MM.1S (cell line): ENCODE measurements at regions not wholly inside any gene's neighbourhood (a gene's known extent, or its start where the extent isn't known, plus 50 kb on each side); places are given as distances from the start of the nearest gene placed in this dataset.
"Not testable (repeated sequence)": the region's sequence is repeated elsewhere in the genome, so short reads cannot be mapped to it uniquely, and the experiment has no call there.

Experiments used
- DNase-seq: peaks from one replicate; pipeline ENCODE4 v3.0.0-alpha.2; 2015
- H2AFZ ChIP-seq: fragments of 300-600 bp; sonication (generic); 2 replicates; pipeline ENCODE4 v1.6.0; 2016; ENCODE audit warnings: antibody characterized with exemption, low read length
- H3F3A ChIP-seq: fragments of 300-600 bp; sonication (generic); 2 replicates; pipeline ENCODE4 v1.6.1; 2016; ENCODE audit warnings: mild to moderate bottlenecking, antibody characterized with exemption, low read length, moderate library complexity, mixed read lengths; ENCODE audit not compliant: insufficient read depth
- H3K27ac ChIP-seq: fragments of 300-600 bp; sonication (generic); 2 replicates; pipeline ENCODE4 v1.5.1; 2016; ENCODE audit warnings: mild to moderate bottlenecking, low read length
- H3K27me3 ChIP-seq: fragments of 300-600 bp; sonication (generic); replicated peaks from 2 replicates; pipeline ENCODE4 v1.6.0; 2016; ENCODE audit warnings: low read length; ENCODE audit not compliant: insufficient read depth
- H3K36me3 ChIP-seq: fragments of 300-600 bp; sonication (generic); replicated peaks from 2 replicates; pipeline ENCODE4 v1.6.1; 2016; ENCODE audit warnings: mild to moderate bottlenecking, low read length, mixed read lengths; ENCODE audit not compliant: insufficient read depth
- H3K4me1 ChIP-seq: fragments of 300-600 bp; sonication (generic); 2 replicates; pipeline ENCODE4 v1.6.1; 2016; ENCODE audit warnings: low read length, mixed read lengths
- H3K4me2 ChIP-seq: fragments of 300-600 bp; sonication (generic); 2 replicates; pipeline ENCODE4 v1.6.0; 2016; ENCODE audit warnings: low read depth, low read length
- H3K4me3 ChIP-seq: fragments of 300-600 bp; sonication (generic); 2 replicates; pipeline ENCODE4 v1.5.1; 2016; ENCODE audit warnings: low read length, mixed read lengths
- H3K79me2 ChIP-seq: fragments of 300-600 bp; sonication (generic); 2 replicates; pipeline ENCODE4 v1.6.1; 2016; ENCODE audit warnings: mixed run types, low read length, mixed read lengths
- H3K9ac ChIP-seq: fragments of 300-600 bp; sonication (generic); 2 replicates; pipeline ENCODE4 v1.6.1; 2016; ENCODE audit warnings: low read length, mixed read lengths
- H3K9me2 ChIP-seq: fragments of 300-600 bp; sonication (generic); replicated peaks from 2 replicates; pipeline ENCODE4 v1.6.1; 2016; ENCODE audit warnings: mild to moderate bottlenecking, low read length, mixed read lengths; ENCODE audit not compliant: insufficient read depth
- H3K9me3 ChIP-seq: fragments of 300-600 bp; sonication (generic); replicated peaks from 2 replicates; pipeline ENCODE4 v1.6.1; 2016; ENCODE audit warnings: mild to moderate bottlenecking, low read length, mixed read lengths; ENCODE audit not compliant: insufficient read depth
- H4K20me1 ChIP-seq: fragments of 300-600 bp; sonication (generic); 2 replicates; pipeline ENCODE4 v1.6.1; 2016; ENCODE audit warnings: mild to moderate bottlenecking, low read length, moderate library complexity, mixed read lengths; ENCODE audit not compliant: insufficient read depth
- EZH2 ChIP-seq: fragments of 300-600 bp; sonication (generic); optimal IDR thresholded peaks from 2 replicates; pipeline ENCODE3; 2017; ENCODE audit warnings: low read depth, mild to moderate bottlenecking, antibody characterized with exemption, low read length, mixed read lengths
- EZH2phosphoT487 ChIP-seq: fragments of 300-600 bp; sonication (generic); IDR thresholded peaks from 2 replicates; pipeline ENCODE4 v1.6.1; 2018; ENCODE audit warnings: antibody characterized with exemption, low read length
- TF ChIP-seq, protein P1 (sequence below): fragments of 300-600 bp; sonication (generic); IDR thresholded peaks from 2 replicates; pipeline ENCODE4 v1.5.1; 2016; ENCODE audit warnings: antibody characterized with exemption, low read length, mixed read lengths

DNA sequence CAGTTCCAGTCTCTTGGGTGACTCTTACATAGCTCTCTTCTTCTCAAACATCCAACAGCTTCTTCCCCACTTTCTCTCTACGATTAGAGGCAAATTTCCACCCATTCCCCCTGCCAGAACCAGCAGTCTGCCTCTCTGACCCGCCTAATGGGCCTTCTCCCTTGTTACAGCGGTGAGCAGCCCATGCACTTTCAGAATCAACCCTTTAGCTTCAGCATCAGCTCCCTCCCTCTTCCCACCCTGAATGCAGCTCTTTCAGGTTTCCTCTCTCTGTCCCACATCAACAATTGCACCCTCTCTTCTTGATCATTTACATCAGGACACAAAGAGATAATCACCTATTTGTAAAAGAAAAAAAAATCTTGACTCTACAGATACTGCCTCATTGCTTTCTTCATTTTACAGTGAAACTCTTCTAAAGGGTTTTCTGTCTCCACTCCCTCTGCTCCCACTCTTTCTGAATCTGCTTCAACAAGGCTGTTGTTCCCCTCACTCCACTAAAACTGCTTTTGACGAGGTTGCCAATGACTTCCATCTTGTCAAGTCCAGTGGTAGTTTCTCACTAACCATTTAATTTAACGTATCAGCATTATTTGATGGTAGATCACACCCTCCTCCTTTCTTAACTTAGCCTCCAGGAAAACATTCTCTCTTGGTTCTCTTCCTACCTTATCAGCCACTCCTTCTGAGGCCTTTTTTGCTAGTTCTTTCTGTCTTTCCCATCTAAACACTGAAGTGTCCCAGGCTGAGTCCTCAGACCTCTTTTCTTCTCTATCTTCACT, 106.6 kb downstream of the NPY start:
- H3K4me2 ChIP-seq: no peak overlapping the region
- H3K36me3 ChIP-seq: no peaks in the 10 kb centered on the region
- no peak overlapping the region for H3K9ac ChIP-seq
- H2AFZ ChIP-seq: no peak overlapping the region
- no peaks in the 10 kb centered on the region for H3K9me3 ChIP-seq
- no peaks in the 10 kb centered on the region for H3K27me3 ChIP-seq
- TF ChIP-seq EZH2phosphoT487 (no peak), EZH2 (no peak)
- TF ChIP-seq, protein P1, sequence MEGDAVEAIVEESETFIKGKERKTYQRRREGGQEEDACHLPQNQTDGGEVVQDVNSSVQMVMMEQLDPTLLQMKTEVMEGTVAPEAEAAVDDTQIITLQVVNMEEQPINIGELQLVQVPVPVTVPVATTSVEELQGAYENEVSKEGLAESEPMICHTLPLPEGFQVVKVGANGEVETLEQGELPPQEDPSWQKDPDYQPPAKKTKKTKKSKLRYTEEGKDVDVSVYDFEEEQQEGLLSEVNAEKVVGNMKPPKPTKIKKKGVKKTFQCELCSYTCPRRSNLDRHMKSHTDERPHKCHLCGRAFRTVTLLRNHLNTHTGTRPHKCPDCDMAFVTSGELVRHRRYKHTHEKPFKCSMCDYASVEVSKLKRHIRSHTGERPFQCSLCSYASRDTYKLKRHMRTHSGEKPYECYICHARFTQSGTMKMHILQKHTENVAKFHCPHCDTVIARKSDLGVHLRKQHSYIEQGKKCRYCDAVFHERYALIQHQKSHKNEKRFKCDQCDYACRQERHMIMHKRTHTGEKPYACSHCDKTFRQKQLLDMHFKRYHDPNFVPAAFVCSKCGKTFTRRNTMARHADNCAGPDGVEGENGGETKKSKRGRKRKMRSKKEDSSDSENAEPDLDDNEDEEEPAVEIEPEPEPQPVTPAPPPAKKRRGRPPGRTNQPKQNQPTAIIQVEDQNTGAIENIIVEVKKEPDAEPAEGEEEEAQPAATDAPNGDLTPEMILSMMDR: no peak
- no peaks in the 10 kb centered on the region for H3F3A ChIP-seq
- H3K79me2 ChIP-seq: no peaks in the 10 kb centered on the region
- H3K4me3 ChIP-seq: no peak overlapping the region
- H3K9me2 ChIP-seq: no peaks in the 10 kb centered on the region
- H3K4me1 ChIP-seq: no peaks in the 10 kb centered on the region
- no peak overlapping the region for H3K27ac ChIP-seq
- H4K20me1 ChIP-seq: no peaks in the 10 kb centered on the region
- no peak for DNase-seq

DNA sequence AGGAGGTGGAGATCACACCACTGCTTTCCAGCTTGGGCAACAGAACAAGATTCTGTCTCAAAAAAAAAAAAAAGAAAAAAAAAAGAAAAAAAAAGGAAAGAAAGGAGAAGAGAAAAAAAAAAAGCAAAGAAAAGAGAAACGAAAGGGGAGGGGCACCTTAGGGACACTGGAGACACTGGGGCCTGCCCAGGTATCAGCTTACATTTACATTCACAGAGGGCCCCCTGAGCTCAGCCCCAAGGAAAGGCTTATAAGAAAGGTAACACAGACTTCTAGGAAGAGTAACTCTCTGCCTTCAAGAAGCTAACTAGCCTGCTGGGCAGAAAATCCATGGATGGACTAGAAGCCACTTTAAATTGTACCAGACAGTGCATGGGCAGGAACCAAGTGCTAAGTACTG, 108.8 kb downstream of the NPY start:
- H3F3A ChIP-seq: no peaks in the 10 kb centered on the region
- no peak overlapping the region for H3K9ac ChIP-seq
- no peak overlapping the region for H3K27ac ChIP-seq
- TF ChIP-seq EZH2: no peak
- H3K9me3 ChIP-seq: no peaks in the 10 kb centered on the region
- no peak overlapping the region for H2AFZ ChIP-seq
- no peaks in the 10 kb centered on the region for H3K27me3 ChIP-seq
- DNase-seq: no peak
- no peak overlapping the region for H3K4me2 ChIP-seq
- no peak overlapping the region for H3K4me3 ChIP-seq
- H3K4me1 ChIP-seq: no peaks in the 10 kb centered on the region
- no peaks in the 10 kb centered on the region for H3K9me2 ChIP-seq
- no peaks in the 10 kb centered on the region for H4K20me1 ChIP-seq
- H3K36me3 ChIP-seq: no peaks in the 10 kb centered on the region
- no peaks in the 10 kb centered on the region for H3K79me2 ChIP-seq

DNA sequence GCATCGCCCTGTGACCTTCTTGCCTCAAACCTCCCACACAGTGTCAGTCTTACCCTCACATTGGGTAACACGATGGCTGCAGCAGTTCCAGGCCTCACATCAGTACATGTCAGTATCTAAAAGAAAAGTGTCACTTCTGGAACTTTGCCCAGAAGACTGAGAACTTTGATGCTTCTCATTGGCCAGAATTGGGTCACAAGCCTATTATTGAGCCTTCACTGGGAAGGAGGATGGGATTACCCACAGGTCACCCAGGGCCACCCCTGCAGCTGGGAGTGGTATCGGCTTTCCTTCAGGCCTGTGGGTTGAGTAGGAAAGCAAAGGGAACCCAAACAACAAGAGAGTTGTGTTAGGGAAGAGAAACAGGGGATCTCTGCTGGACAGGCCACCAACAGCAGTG, 111.5 kb downstream of the NPY start:
- TF ChIP-seq EZH2: no peak
- TF ChIP-seq, protein P1: no peak
- no peak for TF ChIP-seq EZH2phosphoT487
- Histone ChIP-seq H3K4me1 (no peaks in the 10 kb centered on the region), H2AFZ (no peak overlapping the region), H3K4me2 (no peak overlapping the region), H3K79me2 (no peaks in the 10 kb centered on the region), H3K9me2 (no peaks in the 10 kb centered on the region), H3K36me3 (no peaks in the 10 kb centered on the region), H4K20me1 (no peaks in the 10 kb centered on the region), H3K27me3 (no peaks in the 10 kb centered on the region), H3K9ac (no peak overlapping the region), H3F3A (no peaks in the 10 kb centered on the region), H3K9me3 (no peaks in the 10 kb centered on the region), H3K4me3 (no peak overlapping the region), H3K27ac (no peak overlapping the region)
- DNase-seq: no peak

DNA sequence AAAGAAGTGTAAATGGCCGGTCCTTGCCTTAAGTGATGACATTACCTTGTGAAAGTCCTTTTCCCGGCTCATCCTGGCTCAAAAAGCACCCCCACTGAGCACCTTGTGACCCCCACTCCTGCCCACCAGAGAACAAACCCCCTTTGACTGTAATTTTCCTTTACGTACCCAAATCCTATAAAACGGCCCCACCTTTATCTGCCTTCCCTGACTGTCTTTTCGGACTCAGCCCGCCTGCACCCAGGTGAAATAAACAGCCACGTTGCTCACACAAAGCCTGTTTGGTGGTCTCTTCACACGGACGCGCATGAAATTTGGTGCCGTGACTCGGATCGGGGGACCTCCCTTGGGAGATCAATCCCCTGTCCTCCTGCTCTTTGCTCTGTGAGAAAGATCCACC, 112.4 kb downstream of the NPY start:
- H3K27ac ChIP-seq, H3K27me3 ChIP-seq, H3K4me3 ChIP-seq, H3K4me2 ChIP-seq, H2AFZ ChIP-seq, H3K79me2 ChIP-seq, H3F3A ChIP-seq, H3K36me3 ChIP-seq, H3K9me2 ChIP-seq, H3K4me1 ChIP-seq, DNase-seq, H3K9ac ChIP-seq, H3K9me3 ChIP-seq, H4K20me1 ChIP-seq: not testable (repeated sequence)
